SK-N-SH treated with all-trans-retinoic acid at 6 μM for 48 hours (cell line): ENCODE measurements at regions not wholly inside any gene's neighbourhood (a gene's known extent, or its start where the extent isn't known, plus 50 kb on each side); places are given as distances from the start of the nearest gene placed in this dataset.
A peak's percentile ranks its signal among the peaks of the same experiment; 100 is the strongest.

Experiments used
- ATAC-seq: fragments of 200-7000 bp; cut with Tn5 transposase; 3 replicates; pipeline ENCODE4 v1.9.1; 2020; ENCODE audit warnings: mild to moderate bottlenecking, moderate library complexity
- BACH2 ChIP-seq: fragments of 250-450 bp; sonication (Bioruptor Pico); IDR thresholded peaks from 2 replicates; pipeline ENCODE4 v1.9.0; 2021; ENCODE audit warnings: mild to moderate bottlenecking, borderline replicate concordance
- CSDC2 ChIP-seq: fragments of 250-450 bp; sonication (Bioruptor Pico); IDR thresholded peaks from 2 replicates; pipeline ENCODE4 v1.5.0; 2020; ENCODE audit warnings: mild to moderate bottlenecking, moderate library complexity
- ESRRG ChIP-seq: fragments of 250-450 bp; sonication (Bioruptor Pico); IDR thresholded peaks from 2 replicates; pipeline ENCODE4 v1.6.1; 2021; ENCODE audit warnings: mild to moderate bottlenecking
- GLIS3 ChIP-seq: fragments of 250-450 bp; sonication (Bioruptor Pico); IDR thresholded peaks from 2 replicates; pipeline ENCODE4 v1.5.0; 2020; ENCODE audit warnings: mild to moderate bottlenecking, moderate library complexity
- ISL1 ChIP-seq: fragments of 250-450 bp; sonication (Bioruptor Pico); IDR thresholded peaks from 2 replicates; pipeline ENCODE4 v2.1.2; 2022; ENCODE audit warnings: mild to moderate bottlenecking, moderate library complexity
- OSR1 ChIP-seq: fragments of 250-450 bp; sonication (Bioruptor Pico); IDR thresholded peaks from 2 replicates; pipeline ENCODE4 v1.8.0; 2022; ENCODE audit warnings: moderate library complexity, mild to moderate bottlenecking, inconsistent platforms
- PPARA ChIP-seq: fragments of 250-450 bp; sonication (Bioruptor Pico); IDR thresholded peaks from 2 replicates; pipeline ENCODE4 v1.5.0; 2020; ENCODE audit warnings: mild to moderate bottlenecking, borderline replicate concordance
- RARB ChIP-seq: fragments of 250-450 bp; sonication (Bioruptor Pico); IDR thresholded peaks from 2 replicates; pipeline ENCODE4 v1.8.0; 2021; ENCODE audit warnings: mild to moderate bottlenecking, moderate library complexity
- TCF4 ChIP-seq: fragments of 250-450 bp; sonication (Bioruptor Pico); IDR thresholded peaks from 2 replicates; pipeline ENCODE4 v1.8.0; 2021; ENCODE audit warnings: mild to moderate bottlenecking, moderate library complexity, borderline replicate concordance
- ZC3H10 ChIP-seq: fragments of 250-450 bp; sonication (Bioruptor Pico); IDR thresholded peaks from 2 replicates; pipeline ENCODE4 v1.5.1; 2021; ENCODE audit warnings: mild to moderate bottlenecking, moderate library complexity
- ZFP3 ChIP-seq: fragments of 250-450 bp; sonication (Bioruptor Pico); IDR thresholded peaks from 2 replicates; pipeline ENCODE4 v1.5.0; 2020; ENCODE audit warnings: mild to moderate bottlenecking, moderate library complexity
- ZNF565 ChIP-seq: fragments of 450-650 bp; formaldehyde crosslinking; conservative IDR thresholded peaks from 2 replicates; pipeline ENCODE4 v1.5.0; 2020; ENCODE audit warnings: low read depth, mild to moderate bottlenecking, moderate library complexity
- ZNF70 ChIP-seq: fragments of 450-650 bp; formaldehyde crosslinking; IDR thresholded peaks from 2 replicates; pipeline ENCODE4 v1.5.0; 2020; ENCODE audit warnings: mild to moderate bottlenecking, moderate library complexity
- ZNF8 ChIP-seq: fragments of 450-650 bp; formaldehyde crosslinking; IDR thresholded peaks from 2 replicates; pipeline ENCODE4 v1.5.0; 2020; ENCODE audit warnings: mild to moderate bottlenecking, moderate library complexity
- TF ChIP-seq, protein P1 (sequence below): fragments of 250-450 bp; sonication (Bioruptor Pico); IDR thresholded peaks from 2 replicates; pipeline ENCODE4 v1.5.1; 2020; ENCODE audit warnings: low read depth, mild to moderate bottlenecking, moderate library complexity
- TF ChIP-seq, protein P2 (sequence below): fragments of 250-450 bp; sonication (Bioruptor Pico); IDR thresholded peaks from 2 replicates; pipeline ENCODE4 v1.8.0; 2020; ENCODE audit warnings: mild to moderate bottlenecking, moderate library complexity, borderline replicate concordance
- TF ChIP-seq, protein P3 (sequence below): fragments of 250-450 bp; sonication (Bioruptor Pico); IDR thresholded peaks from 2 replicates; pipeline ENCODE4 v1.8.0; 2021; ENCODE audit warnings: low read depth, mild to moderate bottlenecking, moderate library complexity, borderline replicate concordance
- TF ChIP-seq, protein P4 (sequence below): fragments of 250-450 bp; sonication (Bioruptor Pico); IDR thresholded peaks from 2 replicates; pipeline ENCODE4 v1.5.1; 2021; ENCODE audit warnings: mild to moderate bottlenecking, moderate library complexity
- TF ChIP-seq, protein P5 (sequence below): fragments of 250-450 bp; sonication (Bioruptor Pico); IDR thresholded peaks from 2 replicates; pipeline ENCODE4 v1.5.0; 2020; ENCODE audit warnings: mild to moderate bottlenecking, moderate library complexity

DNA sequence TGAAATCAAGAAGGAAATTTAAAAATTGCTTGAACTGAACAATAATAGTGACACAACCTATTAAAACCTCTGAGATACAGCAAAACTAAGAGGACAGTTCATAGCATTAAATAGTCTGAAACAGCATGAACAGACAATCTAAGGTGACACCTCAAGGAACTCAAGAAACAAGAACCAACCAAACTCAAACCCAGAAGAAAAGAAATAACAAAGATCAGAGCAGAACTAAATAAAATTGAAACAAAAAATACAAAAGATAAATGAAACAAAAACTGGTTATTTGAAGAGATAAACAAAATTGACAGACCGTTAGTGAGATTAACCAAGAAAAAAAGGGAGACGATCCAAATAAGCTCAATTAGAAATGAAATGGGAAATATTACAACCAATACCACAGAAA lies 122.8 kb upstream of the TOP3B start:
- TF ChIP-seq TCF4 (CRISPR knock-in tag) (no peak), GLIS3 (CRISPR knock-in tag) (no peak), ZNF70 (CRISPR knock-in tag) (no peak)
- TF ChIP-seq, protein P1, sequence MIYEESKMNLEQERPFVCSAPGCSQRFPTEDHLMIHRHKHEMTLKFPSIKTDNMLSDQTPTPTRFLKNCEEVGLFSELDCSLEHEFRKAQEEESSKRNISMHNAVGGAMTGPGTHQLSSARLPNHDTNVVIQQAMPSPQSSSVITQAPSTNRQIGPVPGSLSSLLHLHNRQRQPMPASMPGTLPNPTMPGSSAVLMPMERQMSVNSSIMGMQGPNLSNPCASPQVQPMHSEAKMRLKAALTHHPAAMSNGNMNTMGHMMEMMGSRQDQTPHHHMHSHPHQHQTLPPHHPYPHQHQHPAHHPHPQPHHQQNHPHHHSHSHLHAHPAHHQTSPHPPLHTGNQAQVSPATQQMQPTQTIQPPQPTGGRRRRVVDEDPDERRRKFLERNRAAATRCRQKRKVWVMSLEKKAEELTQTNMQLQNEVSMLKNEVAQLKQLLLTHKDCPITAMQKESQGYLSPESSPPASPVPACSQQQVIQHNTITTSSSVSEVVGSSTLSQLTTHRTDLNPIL (CRISPR knock-in tag): no peak
- no peak for ATAC-seq

DNA sequence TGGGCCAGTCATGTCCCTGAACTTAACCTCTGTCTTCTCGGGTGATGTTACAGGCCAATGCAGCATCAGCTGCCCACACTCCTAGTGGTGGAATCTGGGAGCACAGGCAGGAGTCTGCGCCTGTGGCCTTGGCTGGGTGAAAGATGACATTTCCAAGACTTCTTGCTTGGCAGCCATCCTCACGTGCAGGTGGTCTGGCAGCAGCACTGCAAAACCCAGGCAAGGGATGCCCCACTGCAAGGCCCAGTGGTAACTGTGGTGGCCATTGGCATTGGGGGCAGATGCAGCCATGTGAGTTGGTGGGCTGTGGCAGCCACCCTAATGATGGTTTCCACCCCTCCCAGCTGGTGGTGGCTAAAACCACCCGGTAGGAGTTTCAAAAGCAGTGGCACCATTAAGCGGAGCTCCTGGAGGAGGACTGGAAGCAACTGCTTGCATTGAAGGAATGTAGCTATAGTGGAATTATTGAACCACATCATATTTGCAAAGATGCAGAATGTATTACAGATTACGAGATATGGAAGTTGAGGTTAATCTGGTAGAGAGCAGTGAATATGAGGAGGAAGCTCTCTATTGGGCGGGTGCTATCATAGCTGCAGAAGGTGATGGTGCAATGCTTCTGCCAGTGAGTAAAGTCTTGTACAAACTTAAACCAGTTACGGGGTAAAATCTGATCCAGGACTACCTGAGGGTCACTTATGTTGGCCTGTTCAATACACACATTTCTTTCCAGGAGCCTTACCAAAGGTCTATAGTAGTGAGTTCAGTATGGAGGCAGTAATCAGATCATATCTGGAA lies 120.7 kb upstream of the TOP3B start:
- ATAC-seq: peak; percentile 85
- no peak for TF ChIP-seq ISL1
- no peak for TF ChIP-seq GLIS3 (CRISPR knock-in tag)
- no peak for TF ChIP-seq ZFP3 (CRISPR knock-in tag)
- no peak for TF ChIP-seq ZC3H10 (CRISPR knock-in tag)
- TF ChIP-seq ZNF70 (CRISPR knock-in tag): no peak
- TF ChIP-seq ZNF8 (CRISPR knock-in tag): no peak
- no peak for TF ChIP-seq TCF4 (CRISPR knock-in tag)
- TF ChIP-seq PPARA (CRISPR knock-in tag): no peak
- TF ChIP-seq, protein P2, sequence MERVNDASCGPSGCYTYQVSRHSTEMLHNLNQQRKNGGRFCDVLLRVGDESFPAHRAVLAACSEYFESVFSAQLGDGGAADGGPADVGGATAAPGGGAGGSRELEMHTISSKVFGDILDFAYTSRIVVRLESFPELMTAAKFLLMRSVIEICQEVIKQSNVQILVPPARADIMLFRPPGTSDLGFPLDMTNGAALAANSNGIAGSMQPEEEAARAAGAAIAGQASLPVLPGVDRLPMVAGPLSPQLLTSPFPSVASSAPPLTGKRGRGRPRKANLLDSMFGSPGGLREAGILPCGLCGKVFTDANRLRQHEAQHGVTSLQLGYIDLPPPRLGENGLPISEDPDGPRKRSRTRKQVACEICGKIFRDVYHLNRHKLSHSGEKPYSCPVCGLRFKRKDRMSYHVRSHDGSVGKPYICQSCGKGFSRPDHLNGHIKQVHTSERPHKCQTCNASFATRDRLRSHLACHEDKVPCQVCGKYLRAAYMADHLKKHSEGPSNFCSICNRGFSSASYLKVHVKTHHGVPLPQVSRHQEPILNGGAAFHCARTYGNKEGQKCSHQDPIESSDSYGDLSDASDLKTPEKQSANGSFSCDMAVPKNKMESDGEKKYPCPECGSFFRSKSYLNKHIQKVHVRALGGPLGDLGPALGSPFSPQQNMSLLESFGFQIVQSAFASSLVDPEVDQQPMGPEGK (CRISPR knock-in tag): no peak

DNA sequence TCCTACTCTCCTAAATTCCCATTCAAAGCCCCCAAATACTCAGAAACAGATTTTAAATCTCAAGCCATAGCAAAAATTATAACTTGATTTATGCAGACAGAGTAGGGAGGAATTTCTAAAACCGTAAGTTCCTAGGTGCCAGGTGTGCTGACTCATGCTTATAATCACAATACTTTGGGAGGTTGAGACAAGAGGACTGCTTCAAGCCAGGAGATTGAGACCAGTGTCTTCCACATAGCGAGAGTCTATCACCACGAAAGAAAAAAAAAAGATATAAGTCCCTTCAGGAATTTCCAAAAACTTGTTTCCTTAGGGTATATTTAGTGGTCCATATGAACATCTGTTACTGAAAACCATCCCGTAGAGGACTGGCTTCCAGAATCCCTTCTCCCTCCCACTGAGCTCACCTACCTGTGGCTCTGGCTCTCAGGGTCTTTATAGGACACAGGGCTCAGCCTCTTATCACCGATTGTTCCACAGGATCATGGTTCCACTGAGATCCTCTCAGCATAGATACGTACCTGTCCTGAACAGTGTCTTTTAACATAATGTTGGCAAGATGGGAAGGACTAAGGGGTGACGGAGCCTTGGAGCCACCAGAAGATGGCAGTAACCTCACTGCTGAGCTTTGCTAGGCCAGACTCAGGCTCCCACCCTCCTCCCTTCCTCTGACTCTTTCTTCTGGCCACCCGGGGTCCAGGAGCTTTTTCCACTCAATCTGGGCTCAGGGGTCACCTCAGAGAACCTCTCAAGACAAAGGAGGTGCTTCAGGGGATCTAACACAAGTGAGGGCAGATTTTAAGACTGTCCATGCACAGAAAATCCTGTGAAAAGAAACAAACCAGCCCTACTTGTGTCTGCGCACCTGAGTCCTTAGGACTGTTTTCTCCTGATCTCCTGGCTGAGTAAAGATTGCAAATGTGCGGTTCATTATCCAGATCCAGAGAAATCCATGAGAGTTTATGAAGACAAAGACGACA lies 117.5 kb upstream of the TOP3B start:
- ATAC-seq: peak; percentile 80
- TF ChIP-seq PPARA (CRISPR knock-in tag): no peak

DNA sequence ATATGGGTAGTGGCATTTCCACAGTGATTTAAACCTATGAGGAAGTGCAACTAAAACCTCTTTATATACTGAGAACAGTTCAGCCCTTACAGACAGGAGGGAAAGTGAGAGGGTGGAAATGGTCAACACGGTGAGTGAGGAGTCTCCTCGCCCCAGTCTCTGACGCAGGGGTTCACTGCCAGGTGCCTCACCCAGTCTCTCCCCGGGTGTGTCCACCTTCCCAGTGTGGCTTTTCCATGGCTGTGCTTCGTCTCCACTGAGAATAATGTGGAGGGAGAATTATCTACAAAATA lies 116.6 kb upstream of the TOP3B start:
- no peak for ATAC-seq
- TF ChIP-seq RARB (no peak), PPARA (CRISPR knock-in tag) (no peak), OSR1 (no peak), TCF4 (CRISPR knock-in tag) (no peak), ESRRG (CRISPR knock-in tag) (no peak), CSDC2 (CRISPR knock-in tag) (no peak), BACH2 (CRISPR knock-in tag) (no peak), ZNF8 (CRISPR knock-in tag) (no peak), ZC3H10 (CRISPR knock-in tag) (no peak), GLIS3 (CRISPR knock-in tag) (no peak)
- TF ChIP-seq, protein P3, sequence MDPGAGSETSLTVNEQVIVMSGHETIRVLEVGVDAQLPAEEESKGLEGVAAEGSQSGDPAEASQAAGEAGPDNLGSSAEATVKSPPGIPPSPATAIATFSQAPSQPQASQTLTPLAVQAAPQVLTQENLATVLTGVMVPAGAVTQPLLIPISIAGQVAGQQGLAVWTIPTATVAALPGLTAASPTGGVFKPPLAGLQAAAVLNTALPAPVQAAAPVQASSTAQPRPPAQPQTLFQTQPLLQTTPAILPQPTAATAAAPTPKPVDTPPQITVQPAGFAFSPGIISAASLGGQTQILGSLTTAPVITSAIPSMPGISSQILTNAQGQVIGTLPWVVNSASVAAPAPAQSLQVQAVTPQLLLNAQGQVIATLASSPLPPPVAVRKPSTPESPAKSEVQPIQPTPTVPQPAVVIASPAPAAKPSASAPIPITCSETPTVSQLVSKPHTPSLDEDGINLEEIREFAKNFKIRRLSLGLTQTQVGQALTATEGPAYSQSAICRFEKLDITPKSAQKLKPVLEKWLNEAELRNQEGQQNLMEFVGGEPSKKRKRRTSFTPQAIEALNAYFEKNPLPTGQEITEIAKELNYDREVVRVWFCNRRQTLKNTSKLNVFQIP (CRISPR knock-in tag): no peak

DNA sequence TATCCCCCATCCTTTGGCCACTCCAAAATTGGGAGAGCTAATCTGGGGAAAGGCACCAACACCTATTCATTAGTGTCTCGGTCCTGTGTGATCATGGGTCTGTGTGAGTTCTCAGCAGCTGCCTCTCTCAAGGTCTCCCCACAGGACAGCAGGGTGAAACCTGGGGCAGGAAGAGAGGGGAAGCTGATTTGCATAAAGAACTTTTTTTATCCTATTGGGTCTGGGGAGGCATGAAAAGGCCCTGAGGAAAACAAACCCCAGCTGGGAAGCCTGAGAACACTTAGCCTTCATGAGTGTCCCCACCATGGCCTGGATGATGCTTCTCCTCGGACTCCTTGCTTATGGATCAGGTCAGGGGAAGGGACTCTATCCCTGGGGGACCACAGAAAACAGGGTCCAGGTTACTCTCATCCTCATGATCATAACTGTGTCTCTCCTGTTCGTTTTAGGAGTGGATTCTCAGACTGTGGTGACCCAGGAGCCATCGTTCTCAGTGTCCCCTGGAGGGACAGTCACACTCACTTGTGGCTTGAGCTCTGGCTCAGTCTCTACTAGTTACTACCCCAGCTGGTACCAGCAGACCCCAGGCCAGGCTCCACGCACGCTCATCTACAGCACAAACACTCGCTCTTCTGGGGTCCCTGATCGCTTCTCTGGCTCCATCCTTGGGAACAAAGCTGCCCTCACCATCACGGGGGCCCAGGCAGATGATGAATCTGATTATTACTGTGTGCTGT lies 116.0 kb upstream of the TOP3B start:
- no peak for ATAC-seq
- TF ChIP-seq ZC3H10 (CRISPR knock-in tag) (no peak), ZNF8 (CRISPR knock-in tag) (no peak), OSR1 (no peak), GLIS3 (CRISPR knock-in tag) (no peak), PPARA (CRISPR knock-in tag) (no peak), RARB (no peak), BACH2 (CRISPR knock-in tag) (no peak), ZNF565 (no peak), ESRRG (CRISPR knock-in tag) (no peak)
- TF ChIP-seq, protein P1 (CRISPR knock-in tag): no peak
- TF ChIP-seq, protein P4, sequence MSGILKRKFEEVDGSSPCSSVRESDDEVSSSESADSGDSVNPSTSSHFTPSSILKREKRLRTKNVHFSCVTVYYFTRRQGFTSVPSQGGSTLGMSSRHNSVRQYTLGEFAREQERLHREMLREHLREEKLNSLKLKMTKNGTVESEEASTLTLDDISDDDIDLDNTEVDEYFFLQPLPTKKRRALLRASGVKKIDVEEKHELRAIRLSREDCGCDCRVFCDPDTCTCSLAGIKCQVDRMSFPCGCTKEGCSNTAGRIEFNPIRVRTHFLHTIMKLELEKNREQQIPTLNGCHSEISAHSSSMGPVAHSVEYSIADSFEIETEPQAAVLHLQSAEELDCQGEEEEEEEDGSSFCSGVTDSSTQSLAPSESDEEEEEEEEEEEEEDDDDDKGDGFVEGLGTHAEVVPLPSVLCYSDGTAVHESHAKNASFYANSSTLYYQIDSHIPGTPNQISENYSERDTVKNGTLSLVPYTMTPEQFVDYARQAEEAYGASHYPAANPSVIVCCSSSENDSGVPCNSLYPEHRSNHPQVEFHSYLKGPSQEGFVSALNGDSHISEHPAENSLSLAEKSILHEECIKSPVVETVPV (CRISPR knock-in tag): no peak
- TF ChIP-seq, protein P5, sequence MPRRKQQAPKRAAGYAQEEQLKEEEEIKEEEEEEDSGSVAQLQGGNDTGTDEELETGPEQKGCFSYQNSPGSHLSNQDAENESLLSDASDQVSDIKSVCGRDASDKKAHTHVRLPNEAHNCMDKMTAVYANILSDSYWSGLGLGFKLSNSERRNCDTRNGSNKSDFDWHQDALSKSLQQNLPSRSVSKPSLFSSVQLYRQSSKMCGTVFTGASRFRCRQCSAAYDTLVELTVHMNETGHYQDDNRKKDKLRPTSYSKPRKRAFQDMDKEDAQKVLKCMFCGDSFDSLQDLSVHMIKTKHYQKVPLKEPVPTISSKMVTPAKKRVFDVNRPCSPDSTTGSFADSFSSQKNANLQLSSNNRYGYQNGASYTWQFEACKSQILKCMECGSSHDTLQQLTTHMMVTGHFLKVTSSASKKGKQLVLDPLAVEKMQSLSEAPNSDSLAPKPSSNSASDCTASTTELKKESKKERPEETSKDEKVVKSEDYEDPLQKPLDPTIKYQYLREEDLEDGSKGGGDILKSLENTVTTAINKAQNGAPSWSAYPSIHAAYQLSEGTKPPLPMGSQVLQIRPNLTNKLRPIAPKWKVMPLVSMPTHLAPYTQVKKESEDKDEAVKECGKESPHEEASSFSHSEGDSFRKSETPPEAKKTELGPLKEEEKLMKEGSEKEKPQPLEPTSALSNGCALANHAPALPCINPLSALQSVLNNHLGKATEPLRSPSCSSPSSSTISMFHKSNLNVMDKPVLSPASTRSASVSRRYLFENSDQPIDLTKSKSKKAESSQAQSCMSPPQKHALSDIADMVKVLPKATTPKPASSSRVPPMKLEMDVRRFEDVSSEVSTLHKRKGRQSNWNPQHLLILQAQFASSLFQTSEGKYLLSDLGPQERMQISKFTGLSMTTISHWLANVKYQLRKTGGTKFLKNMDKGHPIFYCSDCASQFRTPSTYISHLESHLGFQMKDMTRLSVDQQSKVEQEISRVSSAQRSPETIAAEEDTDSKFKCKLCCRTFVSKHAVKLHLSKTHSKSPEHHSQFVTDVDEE (CRISPR knock-in tag): no peak
